Calu3 (cell line): ENCODE measurements at regions not wholly inside any gene's neighbourhood (a gene's known extent, or its start where the extent isn't known, plus 50 kb on each side); places are given as distances from the start of the nearest gene placed in this dataset.

ENCODE experiments used
- BruUV-seq: library from RNA; stranded (reverse); fragments of 400-500 nt; replicated peaks from 2 replicates; lab custom pipeline; 2021; lab: Mats Ljungman, UMichigan
- CTCF ChIA-PET: fragments of 300-600 bp; sonication (Branson Sonifier 250); formaldehyde crosslinking; loops from one replicate; lab custom pipeline; 2022; ENCODE audit warnings: antibody characterized with exemption; lab: Charles Lee
- DNase-seq: peaks from one replicate; pipeline ENCODE4 v3.0.0; 2022
- H3K27ac Mint-ChIP-seq: one replicate; pipeline ENCODE4 v1.8.0; 2022; ENCODE audit warnings: mixed read lengths; ENCODE audit not compliant: unreplicated experiment
- H3K27me3 Mint-ChIP-seq: one replicate; pipeline ENCODE4 v1.8.0; 2022; ENCODE audit warnings: mixed read lengths; ENCODE audit not compliant: unreplicated experiment
- H3K36me3 Mint-ChIP-seq: one replicate; pipeline ENCODE4 v1.8.0; 2022; ENCODE audit warnings: mild to moderate bottlenecking, moderate library complexity, mixed read lengths; ENCODE audit not compliant: insufficient read depth, unreplicated experiment
- H3K4me1 Mint-ChIP-seq: one replicate; pipeline ENCODE4 v1.8.0; 2022; ENCODE audit warnings: mild to moderate bottlenecking, low read depth, mixed read lengths; ENCODE audit not compliant: unreplicated experiment
- H3K4me3 Mint-ChIP-seq: one replicate; pipeline ENCODE4 v1.8.0; 2022; ENCODE audit warnings: mild to moderate bottlenecking, low read depth, moderate library complexity, mixed read lengths; ENCODE audit not compliant: unreplicated experiment
- H3K9me3 Mint-ChIP-seq: one replicate; pipeline ENCODE4 v1.8.0; 2022; ENCODE audit warnings: low read depth, mixed read lengths; ENCODE audit not compliant: unreplicated experiment
- CTCF ChIP-seq: fragments of 200-600 bp; IDR thresholded peaks from one replicate; pipeline ENCODE4 v1.8.0; 2022; ENCODE audit warnings: antibody characterized with exemption; ENCODE audit not compliant: unreplicated experiment
- intact Hi-C: fragments of 100-400 bp; cut with micrococcal nuclease; formaldehyde crosslinking; loops from one replicate; pipeline ENCODE4 v1.10.0; 2022; ENCODE audit not compliant: unreplicated experiment

DNA sequence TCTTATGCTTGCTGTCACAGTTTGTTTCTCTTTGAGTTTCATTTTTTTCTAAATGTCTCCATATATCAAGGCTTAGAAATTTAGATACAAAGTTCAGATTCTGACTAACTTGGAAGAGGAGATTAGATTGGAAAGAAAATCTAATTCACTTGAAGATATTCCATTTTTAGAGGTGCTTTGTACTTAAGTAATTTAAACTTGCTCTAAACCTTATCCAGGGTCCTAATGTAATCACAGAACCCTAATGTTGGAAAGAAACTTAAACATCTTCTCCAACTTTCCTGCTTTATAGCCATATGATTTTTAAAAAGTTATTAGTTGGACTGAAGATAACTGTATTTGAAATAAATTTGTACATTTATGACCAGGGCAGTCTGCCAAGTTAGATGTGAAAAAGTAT, 81.1 kb upstream of the ARHGEF3 start:
- Mint-ChIP-seq H3K4me3 (no peak overlapping the region), H3K27me3 (no peaks in the 10 kb centered on the region), H3K9me3 (no peaks in the 10 kb centered on the region), H3K4me1 (no peaks in the 10 kb centered on the region), H3K36me3 (no peaks in the 10 kb centered on the region), H3K27ac (no peak overlapping the region)
- BruUV-seq = no TSS peak
- no peak for TF ChIP-seq CTCF
- intact Hi-C loops = no loop called here
- CTCF ChIA-PET = no interaction called here
- no peak for DNase-seq

- H3K4me1 Mint-ChIP-seq = no peaks in the 10 kb centered on the region
- no peaks in the 10 kb centered on the region for H3K27me3 Mint-ChIP-seq
- no peak overlapping the region for H3K4me3 Mint-ChIP-seq
- CTCF ChIA-PET = no interaction called here
- no TSS peak for BruUV-seq
- intact Hi-C loops = no loop called here
- no peak for DNase-seq
- H3K36me3 Mint-ChIP-seq = no peaks in the 10 kb centered on the region
- TF ChIP-seq CTCF = no peak
- H3K27ac Mint-ChIP-seq = no peak overlapping the region
- no peaks in the 10 kb centered on the region for H3K9me3 Mint-ChIP-seq
These were observed 80.1 kb upstream of the ARHGEF3 start for GRCh38 chr3:56881841-56882240.

DNA sequence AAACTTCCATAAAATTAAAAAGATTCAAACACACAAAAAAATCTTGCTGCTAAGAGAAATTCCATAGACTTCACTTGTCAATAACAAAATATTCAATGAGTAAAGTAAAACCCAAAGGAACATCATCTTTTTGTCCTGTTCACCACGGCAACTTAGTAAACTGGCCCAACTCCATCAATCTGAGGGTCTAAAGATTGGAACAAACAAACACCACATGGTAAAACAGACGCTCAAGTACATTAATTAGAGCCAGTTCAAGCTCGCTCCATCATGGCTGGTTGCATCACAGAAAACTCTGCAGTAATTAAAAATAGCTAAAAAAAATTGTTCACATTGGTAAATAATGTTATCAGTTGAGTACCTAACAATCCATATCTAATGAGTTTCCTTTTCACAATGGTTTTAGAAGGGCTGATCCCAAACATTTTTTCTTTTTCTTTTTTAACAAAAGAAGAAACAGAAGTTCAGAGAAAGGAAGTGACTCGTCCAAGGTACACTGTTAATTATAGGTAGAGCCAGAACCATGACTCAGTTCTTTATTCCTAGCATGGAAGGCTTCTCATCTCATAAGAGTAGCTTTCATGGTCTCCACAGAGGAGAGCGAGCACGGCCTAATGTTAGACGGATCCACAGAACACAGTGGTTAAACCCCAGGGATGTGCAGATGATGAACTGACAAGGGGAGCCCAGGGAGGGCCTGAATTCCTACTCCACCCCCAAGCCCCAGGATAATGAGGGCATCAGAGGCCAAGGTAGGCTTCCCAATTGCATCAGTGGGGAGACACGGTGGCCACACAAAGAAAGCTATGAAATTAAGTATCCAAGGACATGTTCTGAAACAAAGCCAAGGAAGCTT, 79.2 kb upstream of the ARHGEF3 start:
- DNase-seq = no peak
- CTCF ChIA-PET = interaction anchor here (0.6 kb wide), 1 partner anchor 172 kb away, joined by 6 read pairs; no protein-coding TSS in a partner anchor
- no peak for TF ChIP-seq CTCF
- no peaks in the 10 kb centered on the region for H3K27me3 Mint-ChIP-seq
- H3K36me3 Mint-ChIP-seq = no peaks in the 10 kb centered on the region
- H3K4me3 Mint-ChIP-seq = no peak overlapping the region
- H3K4me1 Mint-ChIP-seq = no peaks in the 10 kb centered on the region
- no peak overlapping the region for H3K27ac Mint-ChIP-seq
- no TSS peak for BruUV-seq
- intact Hi-C loops = no loop called here
- H3K9me3 Mint-ChIP-seq = no peaks in the 10 kb centered on the region

GRCh38 chr3:56879436-56880215, 77.9 kb upstream of the ARHGEF3 start:
- no peaks in the 10 kb centered on the region for H3K27me3 Mint-ChIP-seq

More at GRCh38 chr3:56879436-56880215, 77.9 kb upstream of the ARHGEF3 start:
- intact Hi-C loops = no loop called here
- CTCF ChIA-PET = interaction anchor here (0.8 kb wide), 1 partner anchor 13 kb away, joined by 3 read pairs; no protein-coding TSS in a partner anchor
- Mint-ChIP-seq H3K4me1 (no peaks in the 10 kb centered on the region), H3K36me3 (no peaks in the 10 kb centered on the region), H3K9me3 (no peaks in the 10 kb centered on the region), H3K27ac (no peak overlapping the region), H3K4me3 (no peak overlapping the region)
- DNase-seq = no peak
- TF ChIP-seq CTCF = no peak
- no TSS peak for BruUV-seq
